HG03103 (cell line): ENCODE measurements at regions not wholly inside any gene's neighbourhood (a gene's known extent, or its start where the extent isn't known, plus 50 kb on each side); places are given as distances from the start of the nearest gene placed in this dataset.

Source experiments
- ATAC-seq: cut with Tn5 transposase; IDR thresholded peaks from one replicate; pipeline ENCODE4 v1.9.1; 2021; ENCODE audit warnings: low read depth; ENCODE audit not compliant: unreplicated experiment

DNA sequence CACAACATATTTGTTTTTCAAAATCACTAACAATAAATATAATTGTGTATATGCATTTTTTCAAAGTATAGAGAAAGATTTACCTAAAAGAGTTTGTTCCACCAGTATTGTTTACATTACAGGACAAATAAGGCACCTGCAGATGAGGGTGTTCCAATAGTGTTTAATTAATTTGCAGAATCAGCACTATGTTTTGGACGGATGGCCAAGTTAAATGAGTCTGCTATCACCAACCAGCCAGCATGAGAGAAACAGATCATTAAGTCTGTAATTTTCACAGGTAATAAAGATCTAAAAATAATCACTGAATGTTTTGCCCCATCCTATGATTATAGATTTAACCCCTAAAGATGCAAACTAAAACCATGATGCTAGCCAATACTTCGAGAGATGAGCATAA lies 2247.0 kb downstream of the NCAM2 start:
- no peak for ATAC-seq

DNA sequence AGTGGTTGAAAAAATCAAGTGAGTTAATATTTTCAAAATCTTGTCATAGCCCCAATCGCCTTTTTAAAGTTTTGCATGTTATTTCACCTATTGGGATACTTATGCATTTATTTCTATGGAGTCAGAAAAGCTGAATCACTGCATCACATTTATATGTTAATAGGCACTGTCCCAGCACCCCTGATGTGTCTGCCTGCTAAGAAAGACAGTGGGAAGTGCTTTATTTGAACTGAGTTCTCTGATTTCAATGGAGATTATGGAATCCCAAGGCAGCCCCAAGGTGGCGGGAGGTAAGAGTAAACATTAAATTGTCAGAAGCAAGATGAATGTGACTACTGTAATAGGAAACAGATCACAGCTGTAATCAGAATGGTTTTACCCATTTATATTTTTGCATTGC lies 2225.7 kb downstream of the NCAM2 start:
- ATAC-seq, result no peak

DNA sequence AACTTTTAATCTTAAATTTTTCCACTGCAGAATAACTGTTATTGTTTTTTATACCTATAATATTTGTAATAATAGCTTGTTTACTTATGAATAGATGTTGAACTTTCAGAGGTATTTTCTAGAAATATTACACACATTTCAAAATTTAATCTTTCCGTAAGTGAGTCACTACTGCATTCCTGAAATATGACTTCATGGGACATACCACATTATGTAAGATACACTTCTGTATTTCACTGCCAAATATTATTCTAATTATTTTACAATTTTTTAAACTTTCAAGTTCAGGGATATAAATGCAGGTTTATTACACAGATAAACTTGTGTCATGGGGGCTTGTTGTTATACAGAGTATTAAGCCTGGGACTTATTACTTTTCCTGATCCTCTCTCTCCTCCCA lies 2220.5 kb downstream of the NCAM2 start:
- no peak for ATAC-seq

DNA sequence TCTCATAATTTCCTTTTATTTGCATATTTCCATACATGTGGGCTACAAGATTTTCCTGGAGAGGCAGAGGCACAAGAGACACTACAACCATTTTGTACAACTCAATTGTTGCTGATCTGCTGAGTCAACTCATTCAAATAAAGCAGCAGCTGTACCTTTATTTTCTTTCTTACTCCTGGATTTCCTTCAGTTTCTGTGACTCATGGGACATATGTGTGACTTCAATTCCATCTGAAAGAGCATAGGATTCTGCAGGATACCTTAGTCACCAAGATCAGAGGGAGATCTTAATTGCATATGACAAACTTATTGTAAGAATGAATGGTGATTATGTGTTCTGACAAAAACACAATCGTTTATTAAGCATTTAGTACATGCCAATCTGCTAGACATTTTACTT lies 2219.4 kb downstream of the NCAM2 start:
- ATAC-seq, result no peak

DNA sequence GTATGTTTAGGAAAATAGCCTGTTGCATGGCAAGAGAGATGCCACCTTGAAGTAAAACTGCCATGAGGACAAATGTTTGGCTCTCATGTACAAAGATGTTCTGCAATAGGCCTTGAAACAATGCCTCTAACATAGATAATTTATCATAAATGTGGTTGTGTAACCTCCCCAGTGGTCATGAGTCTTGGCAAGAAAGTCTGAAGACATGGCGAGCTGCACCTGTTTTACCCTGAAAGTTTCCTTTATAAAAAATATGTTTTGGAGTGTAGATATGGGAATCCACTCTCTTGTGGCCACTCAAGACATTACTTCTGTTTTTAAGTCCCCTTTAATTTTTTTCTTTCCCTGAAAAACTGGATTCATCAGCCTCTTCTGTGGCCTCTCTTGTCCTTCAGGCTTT lies 2217.1 kb downstream of the NCAM2 start:
- ATAC-seq, result no peak
